Pons (tissue), 1 donor: ENCODE measurements at regions not wholly inside any gene's neighbourhood (a gene's known extent, or its start where the extent isn't known, plus 50 kb on each side); places are given as distances from the start of the nearest gene placed in this dataset.
"Not testable (repeated sequence)": the region's sequence is repeated elsewhere in the genome, so short reads cannot be mapped to it uniquely, and the experiment has no call there.

Source experiments
- DNase-seq: peaks from one replicate; pipeline ENCODE4 v3.0.0-alpha.2; 2016; ENCODE audit warnings: low spot score

- no peak for DNase-seq
Observed at GRCh38 chr14:105938055-105938863, 411.9 kb downstream of the TMEM121 start.

DNA sequence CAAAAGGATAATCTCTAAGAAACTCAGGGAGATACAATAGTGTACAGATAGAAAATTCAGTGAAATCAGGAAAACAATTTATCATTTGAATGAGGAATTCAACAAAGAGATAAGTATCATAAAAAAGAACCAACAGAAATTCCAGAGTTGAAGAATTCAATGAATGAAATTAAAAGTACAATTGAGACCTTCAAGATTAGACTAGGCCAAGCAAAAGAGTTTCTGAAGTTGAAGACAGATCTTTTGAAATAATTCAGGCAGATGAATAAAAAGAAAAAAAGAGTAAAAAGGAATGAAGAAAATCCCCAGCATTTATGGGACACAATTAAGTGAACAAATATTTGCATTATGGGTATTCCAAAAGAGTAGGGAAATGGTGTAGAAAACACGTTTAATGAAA is 412.6 kb downstream of the TMEM121 start:
- DNase-seq: no peak

GRCh38 chr14:105939810-105940508 is 413.6 kb downstream of the TMEM121 start:
- DNase-seq: no peak

- DNase-seq: no peak
Observed at GRCh38 chr14:105940534-105941225, 414.3 kb downstream of the TMEM121 start.

GRCh38 chr14:105941226-105942166 is 415.1 kb downstream of the TMEM121 start:
- DNase-seq: no peak

GRCh38 chr14:105942725-105943124 is 416.3 kb downstream of the TMEM121 start:
- not testable (repeated sequence) for DNase-seq

GRCh38 chr14:105943973-105944602 is 417.7 kb downstream of the TMEM121 start:
- no peak for DNase-seq

DNA sequence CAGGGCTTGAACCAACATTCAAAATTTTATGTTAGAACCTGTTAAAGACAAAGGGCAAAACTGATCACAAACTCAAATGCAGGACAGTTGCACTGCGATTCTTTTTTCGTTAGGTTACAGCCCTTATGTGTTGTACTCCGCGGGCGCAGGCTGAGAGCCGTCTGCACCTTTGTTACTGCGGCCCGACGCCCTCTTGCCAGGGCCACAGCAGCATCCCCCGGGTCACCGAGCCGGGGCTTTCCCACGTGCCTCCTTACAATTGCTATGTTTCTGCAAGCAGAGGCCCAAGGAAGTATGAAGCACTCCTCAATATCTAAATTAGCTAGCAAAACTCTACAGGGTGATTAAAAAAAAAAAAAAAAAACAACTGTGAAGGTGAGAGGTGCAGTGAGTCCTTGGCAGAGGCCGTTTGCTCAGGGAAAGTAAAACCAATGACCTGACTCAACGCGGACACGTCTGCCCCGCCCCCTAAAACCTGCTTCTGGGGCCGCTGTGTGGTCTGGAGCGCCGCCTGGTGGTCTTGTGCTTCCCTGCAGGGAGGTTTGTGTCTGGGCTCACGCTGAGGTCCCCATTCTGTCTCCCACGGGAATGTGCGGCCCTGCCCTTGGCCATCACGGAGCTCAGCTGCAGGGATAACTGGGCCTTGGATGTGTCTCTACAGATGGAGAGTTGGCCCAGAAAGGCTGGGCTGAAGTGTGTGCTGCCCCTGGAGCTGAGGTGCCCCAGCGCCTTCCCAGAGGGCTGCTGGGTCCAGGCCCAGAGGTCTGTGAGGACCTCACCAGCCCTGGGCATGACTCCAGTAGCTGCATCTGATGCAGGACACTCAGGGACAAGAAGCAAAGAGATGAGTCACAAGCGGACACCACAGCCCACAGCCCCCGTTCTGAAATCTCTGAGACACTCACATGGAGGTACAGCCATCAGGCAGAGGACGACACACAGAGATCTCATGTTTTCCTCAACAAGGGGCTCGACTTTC is 418.5 kb downstream of the TMEM121 start:
- no peak for DNase-seq

GRCh38 chr14:105945896-105946295 is 419.5 kb downstream of the TMEM121 start:
- DNase-seq: no peak

- DNase-seq: no peak
Observed at GRCh38 chr14:105947599-105947998, 421.2 kb downstream of the TMEM121 start.

- DNase-seq: not testable (repeated sequence)
Observed at GRCh38 chr14:105948955-105949354, 422.6 kb downstream of the TMEM121 start.

DNA sequence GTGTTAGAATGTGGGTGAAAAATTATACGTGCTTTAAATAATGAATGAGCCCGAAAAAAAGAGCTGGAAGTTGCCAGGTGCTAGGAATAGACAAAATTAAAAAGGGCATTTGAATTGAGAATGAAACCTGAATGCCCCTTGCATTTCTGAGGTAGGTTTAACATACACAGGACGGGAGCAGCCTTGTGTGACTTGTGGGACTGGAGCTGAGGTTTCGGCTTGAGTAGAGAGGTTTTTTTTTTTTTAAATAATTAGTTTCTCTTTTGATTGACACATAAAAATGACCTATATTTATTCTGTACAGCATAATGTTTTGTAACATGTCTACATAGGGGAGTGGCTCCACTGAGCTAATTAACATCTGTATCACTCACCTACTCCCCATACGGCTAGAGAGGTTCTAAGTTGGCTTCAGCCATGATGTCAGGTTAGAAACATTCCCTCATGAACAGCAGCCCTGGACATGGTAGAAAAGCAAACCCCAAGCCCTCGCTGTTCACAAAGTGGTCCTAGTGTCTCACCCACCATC is 424.0 kb downstream of the TMEM121 start:
- not testable (repeated sequence) for DNase-seq

DNA sequence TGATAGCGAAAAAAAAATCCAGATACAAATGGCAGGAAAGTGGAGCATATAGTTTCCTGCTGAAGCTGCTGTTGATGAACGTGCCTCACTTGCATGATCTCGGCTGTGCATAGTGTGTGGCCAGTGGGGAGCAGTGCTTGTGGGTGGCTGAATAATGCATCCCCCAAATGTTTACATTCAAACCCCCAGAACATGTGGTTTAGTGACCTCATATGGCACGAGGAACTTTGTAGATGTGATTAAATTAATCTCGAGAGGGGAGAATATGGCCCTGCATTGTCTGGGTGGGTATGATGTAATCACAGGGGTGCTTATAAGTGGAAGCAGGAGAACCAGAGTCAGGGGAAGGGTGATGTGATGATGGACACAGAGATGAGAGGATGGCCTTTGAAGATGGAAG is 425.0 kb downstream of the TMEM121 start:
- DNase-seq: no peak

- no peak for DNase-seq
Observed at GRCh38 chr14:105952222-105952621, 425.8 kb downstream of the TMEM121 start.

GRCh38 chr14:105952826-105953225 is 426.4 kb downstream of the TMEM121 start:
- no peak for DNase-seq

- not testable (repeated sequence) for DNase-seq
Observed at GRCh38 chr14:105961625-105962024, 435.2 kb downstream of the TMEM121 start.

DNA sequence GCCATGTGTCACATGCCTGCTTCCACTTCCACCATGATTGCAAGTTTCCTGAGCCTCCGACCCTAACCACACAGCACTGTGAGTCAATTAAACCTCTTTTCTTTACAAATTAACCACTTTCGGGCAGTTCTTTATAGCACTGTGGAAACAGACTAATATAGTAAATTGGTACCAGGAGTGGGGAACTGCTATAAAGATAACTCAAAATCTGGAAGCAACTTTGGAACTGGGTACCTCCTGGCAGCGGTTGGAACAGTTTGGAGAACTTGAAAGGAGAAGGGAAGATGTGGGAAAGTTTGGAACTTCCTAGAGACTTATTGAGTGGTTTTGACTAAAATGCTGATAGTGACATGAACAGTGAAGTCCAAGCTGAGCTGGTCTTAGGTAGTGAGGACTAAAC is 436.1 kb downstream of the TMEM121 start:
- DNase-seq: no peak

DNA sequence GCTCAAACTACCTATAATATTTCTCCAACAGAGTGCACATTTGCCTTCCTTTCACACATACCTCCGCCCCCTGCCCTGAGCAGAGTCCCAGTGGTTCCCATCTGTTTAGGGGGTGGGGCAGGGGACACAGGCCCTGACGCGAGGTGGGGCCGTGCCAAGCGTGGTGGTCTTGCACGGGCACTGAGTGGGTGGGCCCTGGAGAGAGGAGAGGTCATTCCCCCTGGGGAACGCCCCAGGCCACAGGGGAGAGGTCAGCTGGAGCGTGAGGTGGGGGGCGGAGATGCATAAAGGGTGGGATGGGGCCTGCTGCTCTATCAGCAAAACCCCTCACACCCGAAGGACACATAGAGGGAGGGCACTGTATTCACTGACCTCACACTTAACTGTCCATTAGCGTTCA is 441.9 kb downstream of the TMEM121 start:
- no peak for DNase-seq

DNA sequence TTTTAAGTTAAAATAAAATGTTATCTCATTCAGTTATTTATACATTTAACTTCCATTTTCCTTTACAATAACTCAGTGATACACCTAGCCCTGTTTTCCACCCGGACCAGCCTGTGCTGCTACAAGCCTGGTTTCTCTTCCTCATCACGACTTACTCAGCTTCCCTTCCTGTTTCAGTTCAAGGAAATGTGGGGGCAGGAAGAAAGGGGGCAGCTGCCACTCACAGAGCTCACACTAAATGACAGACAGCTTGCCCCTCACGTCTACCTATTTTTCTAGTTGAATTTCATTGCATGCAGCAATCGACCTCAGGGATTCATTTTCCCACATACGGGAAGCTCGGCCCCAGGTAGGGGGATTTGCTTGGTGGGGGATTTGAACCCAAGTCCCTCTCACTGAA is 442.6 kb downstream of the TMEM121 start:
- peak; percentile 15 for DNase-seq

GRCh38 chr14:105970821-105971220 is 444.4 kb downstream of the TMEM121 start:
- not testable (repeated sequence) for DNase-seq
